ENCODE measurements at regions not wholly inside any gene's neighbourhood (a gene's known extent, or its start where the extent isn't known, plus 50 kb on each side); places are given as distances from the start of the nearest gene placed in this dataset.

- TF ChIP-seq RFX5 (IDR thresholded peaks at IDR 0.05; ENCODE audit: low read depth, low read length): no peak
These were observed 767.0 kb downstream of the OTOL1 start (continued) for GRCh38 chr3:162263596-162263995.

- in situ Hi-C loops (cut with MboI) (no loop called here), intact Hi-C loops (cut with micrococcal nuclease) (no loop called here)
- Histone ChIP-seq H3K9ac (ENCODE audit: insufficient read depth in 1 of 2, low read depth in 2 of 2, low read length in 2 of 2) (no peak overlapping the region), H3K27ac (ENCODE audit: extremely low read depth, low read depth, low read length) (no peak overlapping the region), H3K4me3 (no peak overlapping the region), H2AFZ (ENCODE audit: low read depth, low read length) (no peak overlapping the region), H3K27me3 (ENCODE audit: control insufficient read depth in 2 of 2, insufficient read depth in 2 of 2, low read length in 2 of 2) (no peaks in the 10 kb centered on the region), H3K4me2 (ENCODE audit: insufficient read depth, low read length) (no peak overlapping the region), H3K36me3 (ENCODE audit: control insufficient read depth, insufficient read depth, low read length) (no peaks in the 10 kb centered on the region), H3K9me3 (replicated peaks; ENCODE audit: control insufficient read depth, insufficient read depth, low read depth, low read length) (no peaks in the 10 kb centered on the region), H3K9me1 (ENCODE audit: control insufficient read depth, insufficient read depth, low read length) (no peaks in the 10 kb centered on the region), H3K4me1 (replicated peaks in 1 of 2; ENCODE audit: control insufficient read depth in 2 of 2, insufficient read depth in 2 of 2, low read length in 2 of 2) (no peaks in the 10 kb centered on the region), H4K20me1 (replicated peaks; ENCODE audit: control insufficient read depth, insufficient read depth, low read length) (no peaks in the 10 kb centered on the region), H3K79me2 (ENCODE audit: control insufficient read depth, insufficient read depth, low read length) (no peaks in the 10 kb centered on the region)
- WGBS (ENCODE audit: insufficient coverage, low coverage, missing lambda C conversion rate): under 1% methylated on average over 9 of the region's 9 CpGs
- POLR2A ChIA-PET: no interaction called here
- ATAC-seq: no peak
- no peak for DNase-seq (ENCODE audit: extremely low read depth in 1 of 4, low spot score in 3 of 4)
- no TSS peak for BruUV-seq (replicated peaks)
- CTCF ChIA-PET (ENCODE audit: low intra/inter-chr PET ratio): no interaction called here
- TF ChIP-seq BRD9 (IDR thresholded peaks at IDR 0.05; ENCODE audit: low read depth, partially characterized antibody) (no peak), PCBP2 (IDR thresholded peaks at IDR 0.05; ENCODE audit: low read depth, low read length, poor library complexity, severe bottlenecking) (no peak), ZNF655 (CRISPR knock-in tag; IDR thresholded peaks at IDR 0.05) (no peak), C11orf30 (IDR thresholded peaks at IDR 0.05; ENCODE audit: low read depth) (no peak), TFE3 (CRISPR knock-in tag; IDR thresholded peaks at IDR 0.05) (no peak), ETV6 (IDR thresholded peaks at IDR 0.05; ENCODE audit: borderline replicate concordance in 1 of 2, low read depth in 2 of 2, low read length in 1 of 2) (no peak), ETV6 (CRISPR knock-in tag; IDR thresholded peaks at IDR 0.05; ENCODE audit: borderline replicate concordance) (no peak), MCM2 (IDR thresholded peaks at IDR 0.05; ENCODE audit: low read depth) (no peak), ZNF24 (IDR thresholded peaks at IDR 0.05) (no peak), ZNF41 (CRISPR knock-in tag; conservative IDR thresholded peaks at IDR 0.05) (no peak), ATF7 (IDR thresholded peaks at IDR 0.05) (no peak)
- no peak for FAIRE-seq
These were observed 773.2 kb downstream of the OTOL1 start for GRCh38 chr3:162269636-162270458.
